Left cardiac atrium (tissue), 4 donors: ENCODE measurements at regions not wholly inside any gene's neighbourhood (a gene's known extent, or its start where the extent isn't known, plus 50 kb on each side); places are given as distances from the start of the nearest gene placed in this dataset.
A peak's percentile ranks its signal among the peaks of the same experiment; 100 is the strongest.
"Not testable (repeated sequence)": the region's sequence is repeated elsewhere in the genome, so short reads cannot be mapped to it uniquely, and the experiment has no call there.

Experiments used
- ATAC-seq, 2 donors: fragments of 200-7000 bp; cut with Tn5 transposase; one replicate each; pipeline ENCODE4 v1.9.1; 2020; ENCODE audit warnings: mild to moderate bottlenecking in 2 of 2, moderate library complexity in 2 of 2
- DNase-seq: peaks from one replicate; pipeline ENCODE4 v3.0.0-alpha.2; 2020
- intact Hi-C, 2 donors: fragments of 100-400 bp; cut with DNase I; formaldehyde crosslinking; loops; one replicate each; pipeline versions ENCODE4 v1.14.1 to v1.15.1; 2022 to 2023
- donor health status: DM: no; HTN: yes; CAD: no.
- donor health status: DM: no; HTN: yes; CAD: no; lungs with severe emphysema.
- donor health status: DM: yes; HTN: yes; CAD: no.
- donor health status: Dilated cardiomyopathy.

GRCh38 chr2:207337234-207338219 lies 171.8 kb upstream of the KLF7 start:
- ATAC-seq, result no peak
- intact Hi-C loops, result loop anchor here in 1 of 2 donors (5.0 kb wide), 1 partner anchor 70 kb away; no protein-coding TSS in a partner anchor
- no peak for DNase-seq

DNA sequence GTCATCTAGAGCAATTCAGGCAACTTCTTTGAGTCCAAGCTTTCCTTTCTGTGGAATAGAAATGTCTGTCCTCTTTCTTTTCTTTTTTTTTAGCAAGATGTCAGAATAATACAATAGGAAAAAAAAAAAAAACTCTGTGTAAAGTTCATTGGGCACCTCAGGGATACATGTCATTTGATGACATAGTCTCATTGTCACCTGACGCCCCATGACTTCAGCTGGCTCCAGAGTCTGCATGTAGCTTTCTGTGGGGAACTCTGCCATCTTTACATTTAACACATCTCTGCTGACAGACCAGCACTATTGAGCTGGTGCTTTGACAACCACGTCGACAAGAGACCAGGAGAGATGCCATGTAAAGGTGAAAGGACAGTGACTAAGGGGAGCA lies 172.5 kb upstream of the KLF7 start:
- DNase-seq (no peak), ATAC-seq (no peak)
- intact Hi-C loops, result loop anchor here in 1 of 2 donors (5.0 kb wide), 1 partner anchor 69 kb away; no protein-coding TSS in a partner anchor

DNA sequence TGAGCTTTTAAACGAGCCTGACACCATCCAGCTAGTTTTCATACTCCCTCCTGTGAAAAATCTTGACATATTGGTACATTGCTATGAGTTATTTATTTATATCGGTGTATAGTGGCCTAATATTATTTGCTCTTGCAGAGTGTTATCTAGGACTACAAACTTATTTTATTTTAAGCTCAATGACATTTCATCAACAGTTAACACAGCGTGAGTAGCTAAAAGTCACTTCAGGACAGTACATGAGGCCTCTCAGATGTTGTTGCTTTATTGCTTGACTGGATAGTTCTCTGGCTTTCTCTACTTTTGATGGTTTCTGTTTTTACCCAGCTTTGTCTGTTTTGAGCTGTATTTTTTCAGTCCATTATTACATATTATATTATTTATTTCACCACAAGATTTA lies 172.9 kb upstream of the KLF7 start:
- ATAC-seq (peak in 1 of 2 donors; percentile 42), DNase-seq (no peak)
- intact Hi-C loops, result loop anchor here in 1 of 2 donors (5.0 kb wide), 1 partner anchor 69 kb away; no protein-coding TSS in a partner anchor

- intact Hi-C loops, result loop anchor here in 1 of 2 donors (10.0 kb wide), 1 partner anchor 124 kb away; no protein-coding TSS in a partner anchor
- no peak for DNase-seq
- no peak for ATAC-seq
Measured at GRCh38 chr2:207341112-207341750, 175.5 kb upstream of the KLF7 start.

DNA sequence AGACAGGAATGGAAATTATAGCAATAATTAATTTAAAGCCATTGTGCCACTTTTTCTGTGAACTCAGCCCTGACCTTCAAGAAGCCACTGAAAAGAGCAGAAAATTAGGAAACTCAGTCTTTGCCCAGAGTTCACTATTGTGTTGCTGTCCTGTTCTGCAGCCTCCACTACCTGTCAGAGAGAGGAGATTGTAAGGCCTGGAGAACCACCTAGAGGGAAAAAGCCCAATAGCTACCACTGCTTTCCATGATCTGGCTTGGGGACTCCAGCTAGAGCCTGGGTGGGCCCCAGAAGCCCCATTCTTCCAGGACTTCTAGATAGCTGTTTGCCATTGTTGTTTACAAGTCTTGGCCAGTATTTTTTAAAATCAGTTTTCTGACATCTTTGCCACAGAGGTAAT lies 176.1 kb upstream of the KLF7 start:
- intact Hi-C loops, result loop anchor here in 1 of 2 donors (10.0 kb wide), 1 partner anchor 123 kb away; no protein-coding TSS in a partner anchor
- DNase-seq, result no peak
- ATAC-seq, result no peak

DNA sequence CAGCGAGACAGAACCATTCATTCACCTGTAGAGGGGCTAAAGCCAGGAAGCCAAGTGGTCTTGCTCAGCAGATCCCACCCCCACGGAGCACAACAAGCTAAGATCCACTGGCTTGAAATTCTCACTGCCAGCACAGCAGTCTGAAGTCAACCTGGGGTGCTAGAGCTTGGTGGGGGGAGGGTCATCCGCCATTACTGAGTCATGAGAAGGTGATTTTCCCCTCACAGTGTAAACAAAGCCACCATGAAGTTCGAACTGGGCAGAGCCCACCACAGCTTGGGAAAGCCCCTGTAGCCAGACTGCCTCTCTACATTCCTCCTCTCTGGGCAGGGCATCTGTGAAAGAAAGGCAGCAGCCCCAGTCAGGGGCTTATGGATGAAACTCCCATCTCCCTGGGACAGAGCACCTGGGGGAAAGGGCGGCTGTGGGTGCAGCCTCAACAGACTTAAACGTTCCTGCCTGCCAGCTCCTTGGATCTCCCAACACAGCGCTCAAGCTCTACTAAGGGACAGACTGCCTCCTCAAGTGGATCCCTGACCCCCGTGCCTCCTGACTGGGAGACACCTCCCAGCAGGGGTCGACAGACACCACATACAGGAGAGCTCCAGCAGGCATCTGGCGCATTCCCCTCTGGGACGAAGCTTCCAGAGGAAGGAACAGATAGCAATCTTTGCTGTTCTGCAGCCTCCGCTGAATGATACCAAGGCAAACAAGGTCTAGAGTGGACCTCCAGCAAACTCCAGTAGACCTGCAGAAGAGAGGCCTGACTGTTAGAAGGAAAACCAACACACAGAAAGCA lies 179.0 kb upstream of the KLF7 start:
- ATAC-seq, DNase-seq: not testable (repeated sequence)
- intact Hi-C loops, result loop anchor here in 1 of 2 donors (10.0 kb wide), 1 partner anchor 120 kb away; no protein-coding TSS in a partner anchor

- DNase-seq (no peak), ATAC-seq (no peak)
- intact Hi-C loops, result no loop called here
Measured at GRCh38 chr2:207351171-207351570, 178.6 kb upstream of the CREB1 start.

DNA sequence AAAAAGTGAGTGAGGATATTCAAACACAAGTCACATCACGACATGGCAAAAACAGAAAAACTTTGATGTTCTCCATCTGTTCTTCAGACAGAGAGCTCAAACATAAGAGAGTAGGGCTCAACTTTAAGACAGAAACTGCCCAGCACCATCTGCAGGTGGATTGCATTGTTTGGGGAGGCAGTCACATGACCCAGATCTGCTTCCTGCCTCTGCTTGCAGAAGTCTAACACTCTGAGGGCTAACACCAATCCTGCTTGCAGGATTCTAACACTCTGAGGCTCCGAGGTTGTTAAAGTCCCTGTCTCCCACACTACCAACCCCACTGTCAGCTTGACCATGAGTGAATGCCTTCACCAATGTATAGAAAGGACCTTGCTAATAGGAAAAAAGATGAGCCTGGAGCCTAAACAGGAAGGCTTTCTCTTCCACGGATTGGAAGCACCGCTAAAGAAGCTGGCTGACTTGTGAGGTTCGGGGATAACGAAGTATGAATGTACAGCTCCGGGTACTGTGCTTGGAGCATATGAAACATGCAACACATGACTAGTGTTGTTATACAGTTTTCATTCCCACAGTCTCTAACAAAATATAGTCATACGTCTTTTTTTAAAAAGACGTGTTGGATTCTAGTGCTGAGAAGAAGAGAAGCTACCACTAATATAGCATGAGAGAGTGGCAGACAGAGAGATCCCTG lies 176.6 kb upstream of the CREB1 start:
- ATAC-seq (peak; percentile 52 to 53), DNase-seq (no peak)
- intact Hi-C loops, result no loop called here

DNA sequence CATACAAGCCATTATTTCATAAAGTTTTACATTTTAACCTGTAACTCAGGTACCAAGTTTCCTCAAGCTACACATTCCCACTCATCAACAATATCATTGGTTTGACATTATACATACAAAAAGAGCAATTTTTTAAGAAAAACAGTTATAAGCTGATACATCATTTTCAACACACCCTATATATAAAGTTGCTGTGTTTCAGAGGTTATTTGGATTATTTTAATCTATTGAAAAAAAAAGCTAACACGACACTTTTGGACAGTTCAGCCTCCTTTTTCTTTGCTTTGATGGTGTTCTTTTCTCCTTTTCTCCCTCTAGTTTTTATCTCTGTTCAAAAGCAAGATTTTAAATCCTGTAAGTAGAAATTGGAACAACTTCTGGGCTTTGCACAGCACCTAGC lies 175.9 kb upstream of the CREB1 start:
- ATAC-seq (no peak), DNase-seq (no peak)
- intact Hi-C loops, result no loop called here

GRCh38 chr2:207354462-207354861 lies 175.3 kb upstream of the CREB1 start:
- ATAC-seq (no peak), DNase-seq (no peak)
- intact Hi-C loops, result no loop called here

DNA sequence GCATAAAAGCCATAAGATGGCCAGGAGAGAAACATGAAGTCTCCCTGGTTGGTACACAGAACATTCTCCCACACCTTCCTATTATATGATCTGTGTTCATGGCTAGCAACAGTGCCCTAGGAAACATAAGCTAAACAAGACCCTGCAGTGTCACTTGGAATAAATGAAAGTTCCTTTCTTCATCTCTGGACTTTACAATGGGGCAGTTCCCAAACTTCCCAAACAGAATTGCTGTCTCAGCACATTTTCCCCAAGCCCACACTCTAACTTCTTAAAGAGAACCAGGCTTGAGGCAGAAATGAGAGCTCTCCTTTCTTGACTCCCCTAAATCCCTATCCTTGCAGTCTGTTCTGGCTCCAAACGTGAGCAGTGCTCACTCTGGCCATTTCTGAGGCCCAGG lies 173.2 kb upstream of the CREB1 start:
- DNase-seq (no peak), ATAC-seq (no peak)
- intact Hi-C loops, result no loop called here

GRCh38 chr2:207357216-207357615 lies 172.5 kb upstream of the CREB1 start:
- intact Hi-C loops, result no loop called here
- no peak for ATAC-seq
- DNase-seq, result no peak

- DNase-seq, result no peak
- intact Hi-C loops, result no loop called here
- no peak for ATAC-seq
Measured at GRCh38 chr2:207362716-207363115, 167.0 kb upstream of the CREB1 start.

DNA sequence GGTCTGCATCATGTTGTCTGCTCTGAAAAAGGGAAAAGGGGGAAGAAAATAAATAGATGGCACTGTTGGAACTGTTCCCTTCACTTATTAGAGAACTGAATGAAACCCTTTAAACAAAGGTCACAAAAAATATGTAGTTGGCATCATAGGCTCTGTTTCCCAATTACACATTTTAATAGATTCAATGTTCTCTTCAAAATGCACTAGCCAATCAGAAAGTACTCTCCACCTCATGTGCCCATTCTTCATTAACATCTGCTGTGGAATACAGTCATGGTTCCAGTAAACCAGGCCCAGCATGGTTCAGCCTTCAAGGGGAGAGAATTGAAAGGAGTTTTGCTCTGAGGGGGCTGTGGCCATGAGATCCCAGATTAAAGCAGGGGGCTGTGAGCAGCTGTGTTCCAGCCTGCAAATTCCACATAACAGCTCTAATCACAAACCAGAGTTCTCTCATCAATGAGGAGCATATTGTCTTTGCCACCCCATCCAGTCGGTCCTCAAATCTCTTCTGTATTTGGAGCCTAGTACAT lies 165.9 kb upstream of the CREB1 start:
- intact Hi-C loops, result no loop called here
- no peak for DNase-seq

GRCh38 chr2:207370646-207371045 lies 159.1 kb upstream of the CREB1 start:
- intact Hi-C loops, result no loop called here
- ATAC-seq, result no peak

More for the DNA sequence above, 165.9 kb upstream of the CREB1 start:
- ATAC-seq, result no peak

GRCh38 chr2:207371877-207372276 lies 157.9 kb upstream of the CREB1 start:
- intact Hi-C loops, result no loop called here
- ATAC-seq, result no peak

More at GRCh38 chr2:207370646-207371045, 159.1 kb upstream of the CREB1 start:
- DNase-seq, result no peak

GRCh38 chr2:207372483-207372882 lies 157.3 kb upstream of the CREB1 start:
- intact Hi-C loops, result no loop called here
- no peak for DNase-seq
- no peak for ATAC-seq

More at GRCh38 chr2:207371877-207372276, 157.9 kb upstream of the CREB1 start:
- no peak for DNase-seq

DNA sequence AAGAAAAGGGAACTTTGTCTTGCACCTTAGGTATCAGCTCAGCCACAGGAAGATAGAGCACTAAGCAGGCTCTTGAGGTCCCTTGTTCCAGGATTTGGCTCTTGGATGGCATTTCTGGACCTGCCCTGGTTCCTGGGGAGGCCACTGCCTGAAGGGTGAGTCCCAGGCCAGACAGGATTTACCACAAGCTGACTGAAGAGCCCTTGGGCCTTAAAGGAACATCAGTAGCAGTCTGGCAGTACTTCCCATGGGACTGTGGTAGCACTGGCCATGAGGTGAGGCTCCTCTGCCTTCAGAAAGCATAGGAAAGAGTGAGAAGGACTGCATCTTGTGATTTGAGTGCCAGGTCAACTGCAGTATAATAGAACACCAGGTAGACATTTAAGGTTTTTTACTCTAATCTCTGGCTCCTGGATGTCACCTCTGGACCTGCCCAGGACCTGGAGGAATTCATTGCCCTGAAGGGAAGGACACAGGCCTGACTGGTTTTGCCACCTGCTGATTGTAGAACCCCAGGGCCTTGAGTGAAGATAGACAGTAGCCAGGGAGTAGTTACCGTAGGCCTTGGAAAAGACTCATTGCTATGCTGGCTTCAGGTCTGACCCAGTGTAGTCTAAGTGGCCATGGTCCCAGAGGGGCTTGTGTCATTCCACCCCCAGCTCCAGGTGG lies 154.4 kb upstream of the CREB1 start:
- no peak for DNase-seq
- no peak for ATAC-seq
- intact Hi-C loops, result no loop called here
